Mesenchymal stem cell (in vitro differentiated cells and primary cell): ENCODE measurements at regions not wholly inside any gene's neighbourhood (a gene's known extent, or its start where the extent isn't known, plus 50 kb on each side); places are given as distances from the start of the nearest gene placed in this dataset.

ENCODE experiments used
- DNase-seq: peaks from one replicate; pipeline ENCODE4 v3.0.0-alpha.2; 2013
- H2AFZ ChIP-seq: one replicate; pipeline ENCODE4 v1.6.1; 2013; ENCODE audit warnings: low read depth, mild to moderate bottlenecking, control low read depth, inconsistent platforms, low read length, moderate library complexity
- H2AK5ac ChIP-seq: 2 replicates; pipeline ENCODE4 v1.6.1; 2013; ENCODE audit warnings: low read length, moderate library complexity, mild to moderate bottlenecking, inconsistent platforms; ENCODE audit not compliant: severe bottlenecking
- H2BK120ac ChIP-seq: one replicate; pipeline ENCODE4 v1.6.1; 2013; ENCODE audit warnings: low read depth, mild to moderate bottlenecking, inconsistent platforms, low read length, moderate library complexity
- H2BK12ac ChIP-seq, 2 experiments: one replicate each; pipeline ENCODE4 v1.6.1; 2013; ENCODE audit warnings: inconsistent platforms in 2 of 2, low read length in 2 of 2, mild to moderate bottlenecking in 2 of 2, moderate library complexity in 2 of 2, control low read depth in 1 of 2
- H2BK15ac ChIP-seq: one replicate; pipeline ENCODE4 v1.6.1; 2013; ENCODE audit warnings: mild to moderate bottlenecking, low read depth, inconsistent platforms; ENCODE audit not compliant: poor library complexity, severe bottlenecking
- H2BK5ac ChIP-seq: 2 replicates; pipeline ENCODE4 v1.6.1; 2013; ENCODE audit warnings: low read depth, mild to moderate bottlenecking, low read length, control low read depth, inconsistent platforms; ENCODE audit not compliant: poor library complexity, severe bottlenecking
- H3K14ac ChIP-seq, 2 experiments: one replicate each; pipeline ENCODE4 v1.6.1; 2013; ENCODE audit warnings: inconsistent platforms in 2 of 2, low read length in 2 of 2, control low read depth in 1 of 2, mild to moderate bottlenecking in 1 of 2, moderate library complexity in 1 of 2
- H3K18ac ChIP-seq, 2 experiments: one replicate each; pipeline ENCODE4 v1.6.1; 2013; ENCODE audit warnings: inconsistent platforms in 2 of 2, low read length in 2 of 2, control low read depth in 1 of 2, low read depth in 1 of 2, mild to moderate bottlenecking in 1 of 2
- H3K23ac ChIP-seq, 2 experiments: one replicate each; pipeline ENCODE4 v1.6.1; 2013; ENCODE audit warnings: inconsistent platforms in 2 of 2, low read length in 2 of 2, mild to moderate bottlenecking in 2 of 2, moderate library complexity in 2 of 2, control low read depth in 1 of 2
- H3K27ac ChIP-seq: 2 replicates; pipeline ENCODE4 v1.5.1; 2013; ENCODE audit warnings: mild to moderate bottlenecking, moderate library complexity, low read length, control low read depth, inconsistent platforms; ENCODE audit not compliant: poor library complexity, severe bottlenecking
- H3K27me3 ChIP-seq, 2 experiments: 2 replicates each; pipeline versions ENCODE4 v1.6.1 to v1.7.0; 2013; ENCODE audit warnings: low read length in 2 of 2, mild to moderate bottlenecking in 2 of 2, moderate library complexity in 2 of 2, control low read depth in 1 of 2, inconsistent platforms in 1 of 2; ENCODE audit not compliant: control insufficient read depth in 1 of 2, insufficient read depth in 1 of 2
- H3K36me3 ChIP-seq, 2 experiments: 2 replicates each; pipeline versions ENCODE4 v1.6.1 to v1.7.0; 2013; ENCODE audit warnings: low read length in 2 of 2, control low read depth in 1 of 2, inconsistent platforms in 1 of 2, low read depth in 1 of 2, mild to moderate bottlenecking in 1 of 2; ENCODE audit not compliant: insufficient read depth in 2 of 2, control insufficient read depth in 1 of 2
- H3K4ac ChIP-seq, 2 experiments: one replicate each; pipeline ENCODE4 v1.6.1; 2013; ENCODE audit warnings: inconsistent platforms in 2 of 2, low read length in 2 of 2, mild to moderate bottlenecking in 2 of 2, moderate library complexity in 2 of 2, control low read depth in 1 of 2, low read depth in 1 of 2
- H3K4me1 ChIP-seq: 2 replicates; pipeline ENCODE4 v1.6.1; 2013; ENCODE audit warnings: low read depth, low read length, control low read depth; ENCODE audit not compliant: control insufficient read depth, insufficient read depth
- H3K4me2 ChIP-seq: 2 replicates; pipeline ENCODE4 v1.6.1; 2013; ENCODE audit warnings: low read length, mild to moderate bottlenecking, inconsistent platforms; ENCODE audit not compliant: poor library complexity, severe bottlenecking
- H3K4me3 ChIP-seq, 2 experiments: 2 replicates each; pipeline versions ENCODE4 v1.5.1 to v1.7.0; 2013; ENCODE audit warnings: low read length in 2 of 2, mild to moderate bottlenecking in 2 of 2, control low read depth in 1 of 2, low read depth in 1 of 2; ENCODE audit not compliant: insufficient read depth in 1 of 2
- H3K79me1 ChIP-seq: replicated peaks from 2 replicates; pipeline ENCODE4 v1.6.1; 2013; ENCODE audit warnings: mild to moderate bottlenecking, control low read depth, low read length, inconsistent platforms; ENCODE audit not compliant: poor library complexity, severe bottlenecking
- H3K9ac ChIP-seq: 2 replicates; pipeline ENCODE4 v1.7.0; 2013; ENCODE audit warnings: mild to moderate bottlenecking, low read length, moderate library complexity
- H3K9me3 ChIP-seq: 2 replicates; pipeline ENCODE4 v1.7.0; 2013; ENCODE audit warnings: mild to moderate bottlenecking, low read length; ENCODE audit not compliant: control insufficient read depth
- H4K8ac ChIP-seq: one replicate; pipeline ENCODE4 v1.6.1; 2013; ENCODE audit warnings: inconsistent platforms, mild to moderate bottlenecking, low read length, moderate library complexity
- H4K91ac ChIP-seq: one replicate; pipeline ENCODE4 v1.6.1; 2013; ENCODE audit warnings: mild to moderate bottlenecking, low read length, inconsistent platforms
- WGBS: methylation state at CpG from one replicate; pipeline ENCODE4 v1.1.7; 2013; ENCODE audit warnings: mixed read lengths; 5-methylcytosine and 5-hydroxymethylcytosine counted together

DNA sequence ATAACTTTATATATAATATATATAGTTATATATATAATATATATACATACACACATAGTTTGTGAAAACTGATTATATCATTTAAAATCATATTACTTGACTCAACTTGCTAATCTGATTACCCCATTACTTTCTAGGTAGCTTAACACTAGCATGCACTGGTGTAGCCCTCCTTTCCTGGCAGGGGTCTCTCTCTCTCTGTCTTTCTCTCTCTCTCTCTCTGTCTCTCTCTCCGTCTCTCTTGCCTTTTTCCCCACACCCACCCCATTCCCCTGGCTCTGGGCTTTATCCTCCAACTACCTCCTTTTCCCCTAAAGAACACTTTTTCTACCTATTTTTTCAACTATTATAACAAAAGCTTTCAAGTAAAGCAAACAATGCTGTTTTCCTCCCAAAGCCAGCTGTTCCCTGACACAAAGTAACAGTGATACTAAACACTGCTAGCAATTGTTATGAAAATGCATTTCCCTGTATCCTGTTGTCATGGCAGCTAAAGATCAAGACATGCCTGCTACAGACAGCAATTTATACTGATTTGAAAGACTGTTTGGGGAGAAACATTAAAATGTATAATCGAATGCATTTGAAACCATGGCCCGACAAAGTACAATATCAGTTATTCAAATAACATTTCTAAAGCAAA is 89.4 kb downstream of the CHD9NB start:
- Histone ChIP-seq H2BK15ac (no peak overlapping the region), H2AK5ac (no peak overlapping the region), H3K27ac (no peak overlapping the region), H3K4me1 (no peaks in the 10 kb centered on the region), H2BK120ac (no peak overlapping the region), H2BK12ac (no peak overlapping the region), H4K8ac (no peak overlapping the region), H3K36me3 (no peaks in the 10 kb centered on the region), H2AFZ (no peak overlapping the region), H3K79me1 (no peaks in the 10 kb centered on the region), H3K14ac (no peak overlapping the region), H2BK5ac (no peak overlapping the region), H4K91ac (no peak overlapping the region), H3K9me3 (no peaks in the 10 kb centered on the region), H3K23ac (no peak overlapping the region), H3K9ac (no peak overlapping the region), H3K4me3 (no peak overlapping the region), H3K4me2 (no peak overlapping the region), H3K27me3 (no peaks in the 10 kb centered on the region), H3K4ac (no peak overlapping the region), H3K18ac (no peak overlapping the region)
- no peak for DNase-seq
- 84% methylated on average over 2 of the region's 3 CpGs for WGBS

DNA sequence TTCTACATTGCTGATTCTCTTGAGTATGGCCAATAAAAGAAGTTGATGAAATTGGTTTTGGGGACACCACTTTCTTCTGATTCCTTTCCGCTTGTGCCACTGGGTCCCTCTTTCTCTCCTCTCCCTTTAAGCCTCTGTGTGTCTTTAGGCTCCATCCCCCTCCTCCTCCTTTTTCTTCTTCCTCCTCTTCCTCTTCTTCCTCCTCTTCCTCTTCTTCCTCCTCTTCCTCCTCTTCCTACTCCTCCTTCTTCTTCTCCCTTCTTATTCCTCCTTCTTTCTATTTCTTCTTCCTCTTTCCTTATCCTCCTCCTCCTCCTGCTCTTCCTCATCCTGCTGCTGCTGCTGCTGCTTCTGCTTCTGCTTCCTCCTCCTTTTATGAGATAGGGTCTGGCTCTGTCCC is 93.7 kb downstream of the CHD9NB start:
- H3K4ac ChIP-seq, result no peak overlapping the region
- H3K18ac ChIP-seq, result no peak overlapping the region
- no peak overlapping the region for H4K91ac ChIP-seq
- H2BK15ac ChIP-seq, result no peak overlapping the region
- no peak overlapping the region for H3K4me2 ChIP-seq
- no peak overlapping the region for H3K9ac ChIP-seq
- H2AFZ ChIP-seq, result no peak overlapping the region
- no peaks in the 10 kb centered on the region for H3K79me1 ChIP-seq
- no peaks in the 10 kb centered on the region for H3K36me3 ChIP-seq
- no peak overlapping the region for H2AK5ac ChIP-seq
- no peak overlapping the region for H3K4me3 ChIP-seq
- H3K14ac ChIP-seq, result no peak overlapping the region
- H3K9me3 ChIP-seq, result no peaks in the 10 kb centered on the region
- no peak overlapping the region for H4K8ac ChIP-seq
- no peak overlapping the region for H2BK5ac ChIP-seq
- no peak overlapping the region for H3K23ac ChIP-seq
- DNase-seq, result no peak
- no peak overlapping the region for H2BK12ac ChIP-seq
- H2BK120ac ChIP-seq, result no peak overlapping the region
- no peaks in the 10 kb centered on the region for H3K4me1 ChIP-seq
- WGBS, result 93% methylated on average over 1 of the region's 1 CpG
- H3K27ac ChIP-seq, result no peak overlapping the region
- H3K27me3 ChIP-seq, result no peaks in the 10 kb centered on the region

DNA sequence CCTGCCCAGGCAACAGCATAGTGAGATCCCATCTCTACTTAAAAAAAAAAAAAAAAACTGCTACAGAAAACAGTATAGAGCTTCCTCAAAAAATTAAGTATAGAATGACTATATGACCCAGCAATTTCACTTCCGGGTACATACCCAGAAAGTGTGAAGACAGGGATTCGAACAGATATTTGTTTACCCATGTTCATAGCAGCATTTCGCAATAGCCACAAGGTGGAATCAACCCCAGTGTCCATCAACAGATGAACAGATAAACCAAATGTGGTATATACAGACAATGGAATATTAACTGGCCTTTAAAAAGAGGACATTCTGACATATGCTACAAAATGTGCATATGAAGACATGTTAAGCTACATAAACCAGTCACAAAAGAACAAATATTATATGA is 95.5 kb downstream of the CHD9NB start:
- Histone ChIP-seq H3K9ac (no peak overlapping the region), H3K4me2 (no peak overlapping the region), H4K91ac (no peak overlapping the region), H4K8ac (no peak overlapping the region), H3K27me3 (no peaks in the 10 kb centered on the region), H3K27ac (no peak overlapping the region), H3K36me3 (no peaks in the 10 kb centered on the region), H3K18ac (no peak overlapping the region), H3K4me1 (no peaks in the 10 kb centered on the region), H2BK12ac (no peak overlapping the region), H2AK5ac (no peak overlapping the region), H3K23ac (no peak overlapping the region), H3K9me3 (no peaks in the 10 kb centered on the region), H3K4ac (no peak overlapping the region), H3K79me1 (no peaks in the 10 kb centered on the region), H2BK15ac (no peak overlapping the region), H3K14ac (no peak overlapping the region), H2BK5ac (no peak overlapping the region), H3K4me3 (no peak overlapping the region), H2BK120ac (no peak overlapping the region), H2AFZ (no peak overlapping the region)
- WGBS, result 86% methylated on average over 3 of the region's 3 CpGs
- no peak for DNase-seq

DNA sequence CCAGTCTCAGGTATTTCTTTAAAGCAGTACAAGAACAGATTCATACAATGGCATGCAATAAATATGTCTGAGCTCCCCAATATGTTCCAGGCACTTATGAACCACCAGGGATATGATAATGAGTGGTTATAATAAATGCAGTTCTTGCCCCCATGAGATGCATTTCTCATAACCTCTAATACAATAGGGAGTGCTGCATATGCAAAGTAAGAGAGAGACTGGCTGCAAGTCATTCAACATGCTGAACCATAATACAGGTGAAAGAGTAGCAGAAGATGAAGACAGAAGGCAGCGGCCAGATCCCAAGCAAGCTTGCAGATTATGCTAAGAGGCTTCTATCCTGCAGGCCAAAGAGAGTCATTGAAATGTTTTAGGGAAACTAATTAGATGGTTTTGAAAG is 96.7 kb downstream of the CHD9NB start:
- Histone ChIP-seq H3K27ac (no peak overlapping the region), H2AK5ac (no peak overlapping the region), H3K4me2 (no peak overlapping the region), H3K18ac (no peak overlapping the region), H2BK120ac (no peak overlapping the region), H4K8ac (no peak overlapping the region), H3K4ac (no peak overlapping the region), H3K27me3 (no peaks in the 10 kb centered on the region), H3K36me3 (no peaks in the 10 kb centered on the region), H3K4me1 (no peaks in the 10 kb centered on the region), H3K9me3 (no peaks in the 10 kb centered on the region), H3K14ac (no peak overlapping the region), H4K91ac (no peak overlapping the region), H2BK5ac (no peak overlapping the region), H3K9ac (no peak overlapping the region), H3K4me3 (no peak overlapping the region), H3K23ac (no peak overlapping the region), H2BK12ac (no peak overlapping the region), H2AFZ (no peak overlapping the region), H3K79me1 (no peaks in the 10 kb centered on the region), H2BK15ac (no peak overlapping the region)
- DNase-seq, result no peak
- WGBS, result 83% methylated on average over 1 of the region's 1 CpG
